T1000 (cell line): ENCODE measurements at regions not wholly inside any gene's neighbourhood (a gene's known extent, or its start where the extent isn't known, plus 50 kb on each side); places are given as distances from the start of the nearest gene placed in this dataset.
"Not testable (repeated sequence)": the region's sequence is repeated elsewhere in the genome, so short reads cannot be mapped to it uniquely, and the experiment has no call there.

Experiments used
- DNase-seq: peaks from one replicate; lab custom pipeline; 2025; ENCODE audit warnings: mixed read lengths; lab: John Stamatoyannopoulos, UW

DNA sequence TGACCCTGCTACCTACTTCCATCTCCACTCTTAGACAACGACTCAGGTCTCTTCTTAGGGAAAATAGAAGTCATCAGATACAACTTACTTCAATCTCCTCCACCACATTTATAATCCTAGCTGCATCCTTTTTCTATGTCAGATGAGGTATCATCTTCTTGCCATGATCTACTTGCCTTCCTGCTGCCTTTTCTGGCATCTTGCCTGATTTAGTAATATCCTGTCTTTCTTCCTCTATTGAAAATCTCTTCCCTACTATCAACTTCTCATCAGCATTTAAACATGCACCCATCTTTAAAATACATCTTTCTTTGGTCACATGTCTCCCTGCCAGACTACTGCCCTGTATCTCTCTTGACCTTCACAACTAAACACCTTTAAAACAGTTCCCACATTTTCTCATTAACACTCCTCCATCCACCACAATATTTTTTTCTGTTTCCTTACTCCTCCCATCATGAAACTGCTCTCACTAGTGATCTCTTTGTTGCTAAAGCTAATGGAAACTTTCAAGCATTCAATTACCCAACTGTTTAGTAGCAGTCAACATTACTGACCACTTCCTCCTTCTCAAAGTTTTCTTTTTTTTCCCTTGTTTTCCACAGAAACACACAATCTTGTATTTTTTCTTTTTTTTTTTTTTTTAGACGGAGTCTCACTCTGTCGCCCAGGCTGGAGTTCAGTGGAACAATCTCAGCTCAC, 100.8 kb upstream of the CXorf66 start:
- DNase-seq = no peak

DNA sequence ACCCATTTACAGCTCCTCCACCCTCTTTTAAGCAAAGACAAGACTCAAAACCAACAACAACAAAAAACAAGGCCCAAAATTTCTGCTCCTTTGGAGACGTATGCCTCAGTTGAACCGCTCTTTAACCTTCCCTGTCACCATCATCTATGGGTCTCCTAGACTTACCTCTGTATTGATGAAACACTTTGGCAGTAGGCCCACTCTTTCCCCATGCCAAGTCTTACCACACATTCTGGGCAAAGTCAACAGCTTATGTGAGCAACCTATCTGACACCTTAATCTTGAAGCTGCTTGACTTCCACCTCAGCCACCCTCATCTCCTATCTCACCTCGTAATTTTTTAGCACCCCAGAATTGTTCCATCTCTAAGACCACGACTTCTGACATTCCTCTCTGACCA, 99.7 kb upstream of the CXorf66 start:
- no peak for DNase-seq

DNA sequence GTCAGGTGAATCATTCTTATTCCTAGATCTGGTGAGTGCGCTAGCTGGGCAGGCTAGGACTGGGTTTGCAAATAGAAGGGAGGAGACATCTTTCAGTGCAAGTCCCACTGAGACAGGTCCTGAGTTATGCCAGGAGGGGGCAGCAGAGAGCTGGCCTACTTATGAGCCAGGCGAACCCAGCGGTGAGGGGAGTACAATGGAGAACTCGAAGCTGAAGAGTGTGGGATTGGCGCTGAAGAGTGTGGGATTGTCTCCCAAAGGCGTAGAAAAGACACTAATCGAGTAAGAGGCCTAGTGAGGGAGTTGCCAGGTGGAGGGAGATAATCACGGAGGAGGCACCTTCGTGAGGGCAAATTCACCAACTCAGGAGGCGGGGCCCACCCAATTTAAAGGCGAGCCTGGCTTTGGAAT, 91.7 kb upstream of the CXorf66 start:
- DNase-seq = peak; percentile 3

DNA sequence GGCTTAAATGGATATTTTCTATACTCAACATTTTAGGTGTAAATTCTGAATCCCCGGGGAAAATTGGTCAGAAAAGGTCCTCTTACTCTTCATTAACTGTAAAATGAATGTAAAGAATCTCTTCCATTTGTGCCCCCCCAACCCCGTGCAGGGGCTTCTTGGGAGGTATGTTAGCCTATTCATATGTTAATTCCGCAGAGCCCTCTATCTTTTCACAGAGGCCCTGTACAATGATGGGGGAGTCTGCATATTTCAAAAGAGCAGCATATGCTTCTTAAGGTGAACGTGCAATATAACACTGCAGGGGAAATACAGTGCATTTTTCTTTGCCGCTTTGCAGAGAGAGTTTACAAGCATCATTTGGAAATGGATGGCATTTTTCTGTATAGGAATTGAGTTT, 88.5 kb upstream of the CXorf66 start:
- no peak for DNase-seq

DNA sequence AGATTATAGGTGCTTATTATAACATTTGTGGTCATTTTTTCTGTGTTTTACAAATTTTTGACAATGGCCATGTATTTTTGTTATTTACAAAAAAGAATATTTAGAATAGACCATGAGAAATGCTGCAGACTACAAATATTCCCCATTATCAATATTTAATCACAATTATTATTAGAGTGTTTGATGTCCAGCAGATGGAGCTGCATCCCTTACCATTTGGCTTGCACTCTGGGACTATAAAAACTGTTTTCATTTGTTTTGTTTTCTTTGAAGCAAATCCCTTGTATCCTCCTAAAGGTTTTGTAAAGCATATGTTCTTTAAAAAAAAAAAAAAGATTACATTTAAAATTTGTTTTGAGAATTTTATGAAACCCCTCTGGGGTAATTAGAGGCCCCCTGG, 85.6 kb upstream of the CXorf66 start:
- DNase-seq = no peak

DNA sequence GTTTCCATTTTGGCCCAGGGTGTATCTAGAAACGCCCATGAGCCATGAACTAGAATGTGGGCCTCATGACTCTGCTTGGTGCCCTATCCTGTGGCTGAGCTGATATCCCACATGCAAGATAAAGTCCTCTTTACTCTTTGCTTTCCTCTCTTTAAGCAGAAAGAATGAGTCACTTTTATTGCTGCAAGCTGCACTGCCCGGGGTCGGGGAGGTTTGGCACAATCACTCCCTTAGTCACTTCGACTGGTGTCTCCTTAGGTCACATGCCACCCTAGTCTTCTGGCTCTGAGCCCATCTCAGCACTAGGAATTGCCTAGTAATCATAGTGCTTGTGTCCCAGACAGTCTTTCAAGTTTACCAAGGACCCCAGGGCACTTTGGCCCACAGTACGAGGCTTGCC, 75.1 kb upstream of the CXorf66 start:
- peak; percentile 43 for DNase-seq

DNA sequence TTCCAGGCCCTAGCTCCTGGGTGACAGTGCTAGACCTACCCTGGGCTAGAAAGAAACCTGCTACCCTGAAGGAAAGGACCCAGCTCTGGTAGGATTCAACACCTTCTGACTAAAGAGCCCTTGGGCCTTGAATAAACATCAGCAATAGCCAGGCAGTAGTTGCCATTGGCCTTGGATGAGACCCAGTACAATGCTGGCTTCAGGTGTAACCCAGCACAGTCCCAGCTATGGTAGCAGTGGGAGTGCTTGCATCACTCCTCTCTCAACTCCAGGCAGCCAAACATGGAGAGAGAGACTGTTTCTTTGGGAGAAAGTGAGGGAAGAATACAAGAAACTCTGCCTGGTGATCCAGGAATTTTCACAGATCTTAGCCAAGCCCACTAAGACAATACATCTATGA, 73.5 kb upstream of the CXorf66 start:
- no peak for DNase-seq

DNA sequence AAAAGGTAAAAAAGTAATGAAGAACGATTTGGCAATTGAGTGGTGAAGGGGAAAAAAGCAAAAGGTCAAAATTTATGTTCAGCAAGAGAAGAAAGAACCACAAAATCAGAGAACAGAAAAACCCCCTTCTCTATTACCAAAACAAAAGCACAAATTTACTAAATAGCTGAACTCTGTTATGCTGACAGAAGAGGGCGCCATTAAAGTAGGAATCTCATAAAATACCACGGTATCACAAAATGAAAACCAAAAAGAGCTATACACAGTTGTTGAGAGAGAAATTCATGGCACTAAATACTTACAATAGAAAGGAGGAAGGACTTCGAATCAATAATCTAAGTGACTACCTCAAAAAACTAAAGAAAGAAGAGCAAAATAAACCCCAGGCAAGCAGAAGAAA, 69.6 kb upstream of the CXorf66 start:
- no peak for DNase-seq

DNA sequence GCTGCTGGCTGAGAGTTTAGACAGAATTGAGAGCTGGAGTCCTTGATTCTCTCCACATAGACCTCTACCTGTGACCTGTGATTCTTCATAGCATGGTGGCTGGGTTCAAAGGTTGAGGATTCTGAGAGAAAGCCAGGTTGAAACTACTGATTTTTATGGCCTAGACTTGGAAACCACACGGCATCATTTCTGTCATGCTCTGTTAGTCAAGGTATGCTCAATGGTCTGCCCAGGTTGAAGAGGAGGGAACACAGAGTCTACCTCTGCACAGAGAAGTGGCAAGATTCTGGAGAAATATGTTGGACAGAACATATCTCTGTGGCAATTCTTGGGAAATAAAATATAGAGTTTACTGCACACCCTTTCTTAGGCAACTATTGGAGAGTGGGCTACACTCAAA, 57.2 kb upstream of the CXorf66 start:
- no peak for DNase-seq

DNA sequence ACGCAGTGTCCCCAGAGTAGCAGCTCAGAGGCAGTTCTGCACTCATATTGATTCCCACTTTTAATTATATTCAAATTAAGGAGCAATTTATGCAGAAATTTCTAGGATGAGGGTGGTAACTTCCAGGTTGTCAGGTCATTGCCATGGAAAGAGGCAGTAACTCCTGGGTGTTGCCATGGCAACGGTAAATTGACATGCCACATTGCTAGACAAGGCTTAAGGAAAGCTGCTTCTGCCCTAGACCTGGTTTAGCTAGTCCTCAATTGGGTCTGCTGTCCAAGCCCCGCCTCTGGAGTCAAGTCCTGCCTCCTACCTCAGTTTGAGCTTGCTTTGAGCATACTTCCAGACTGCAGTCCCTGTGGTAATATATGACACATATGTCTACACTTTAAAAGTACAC, 53.8 kb upstream of the CXorf66 start:
- DNase-seq = not testable (repeated sequence)
